Central memory CD8-positive, alpha-beta T cell (primary cell): ENCODE measurements at regions not wholly inside any gene's neighbourhood (a gene's known extent, or its start where the extent isn't known, plus 50 kb on each side); places are given as distances from the start of the nearest gene placed in this dataset.

Experiments
- ATAC-seq: fragments of 150-1000 bp; cut with Tn5 transposase; replicated peaks from 2 replicates; pipeline ENCODE4 v1.10.0; 2022; ENCODE audit warnings: mild to moderate bottlenecking, moderate FRiP score, moderate number of reproducible peaks; ENCODE audit not compliant: poor library complexity, severe bottlenecking; ENCODE audit errors: extremely low read depth
- DNase-seq, 2 donors: peaks; one replicate each; pipeline ENCODE4 v3.0.0; 2021; ENCODE audit warnings: low spot score in 2 of 2
- H3K27ac Mint-ChIP-seq: one replicate; pipeline ENCODE4 v1.8.0; 2022; ENCODE audit warnings: low read depth, mild to moderate bottlenecking, moderate library complexity, mixed read lengths
- H3K27me3 Mint-ChIP-seq: one replicate; pipeline ENCODE4 v1.8.0; 2022; ENCODE audit warnings: mixed read lengths
- H3K36me3 Mint-ChIP-seq: one replicate; pipeline ENCODE4 v1.8.0; 2022; ENCODE audit warnings: mild to moderate bottlenecking, moderate library complexity, mixed read lengths; ENCODE audit not compliant: insufficient read depth
- H3K4me1 Mint-ChIP-seq: one replicate; pipeline ENCODE4 v1.8.0; 2022; ENCODE audit warnings: mixed read lengths
- H3K4me3 Mint-ChIP-seq: one replicate; pipeline ENCODE4 v1.8.0; 2022; ENCODE audit warnings: mild to moderate bottlenecking, moderate library complexity, mixed read lengths
- H3K9me3 Mint-ChIP-seq: one replicate; pipeline ENCODE4 v1.8.0; 2022; ENCODE audit warnings: mixed read lengths

GRCh38 chr9:115276621-115277020 is 158.7 kb upstream of the TNC start:
- no peak for ATAC-seq
- Mint-ChIP-seq H3K36me3 (no peaks in the 10 kb centered on the region), H3K4me3 (no peak overlapping the region), H3K9me3 (no peaks in the 10 kb centered on the region), H3K4me1 (no peaks in the 10 kb centered on the region), H3K27ac (no peak overlapping the region), H3K27me3 (peaks cover 48% of the 10 kb centered on the region)
- no peak for DNase-seq

- no peaks in the 10 kb centered on the region for H3K4me1 Mint-ChIP-seq
- no peak overlapping the region for H3K4me3 Mint-ChIP-seq
- H3K9me3 Mint-ChIP-seq, result no peaks in the 10 kb centered on the region
- ATAC-seq (no peak), DNase-seq (no peak)
- H3K27me3 Mint-ChIP-seq, result peaks cover 54% of the 10 kb centered on the region
- H3K36me3 Mint-ChIP-seq, result no peaks in the 10 kb centered on the region
- no peak overlapping the region for H3K27ac Mint-ChIP-seq
These were observed 159.3 kb upstream of the TNC start for GRCh38 chr9:115277301-115277700.

GRCh38 chr9:115278326-115279035 is 160.5 kb upstream of the TNC start:
- Mint-ChIP-seq H3K27me3 (peaks cover 62% of the 10 kb centered on the region), H3K4me3 (no peak overlapping the region)

GRCh38 chr9:115283395-115283794 is 165.4 kb upstream of the TNC start:
- H3K4me1 Mint-ChIP-seq, result no peaks in the 10 kb centered on the region
- H3K4me3 Mint-ChIP-seq, result no peak overlapping the region
- peaks cover 30% of the 10 kb centered on the region for H3K27me3 Mint-ChIP-seq
- no peak for DNase-seq
- no peaks in the 10 kb centered on the region for H3K36me3 Mint-ChIP-seq
- H3K9me3 Mint-ChIP-seq, result no peaks in the 10 kb centered on the region
- H3K27ac Mint-ChIP-seq, result no peak overlapping the region
- no peak for ATAC-seq

More at GRCh38 chr9:115278326-115279035, 160.5 kb upstream of the TNC start:
- Mint-ChIP-seq H3K27ac (no peak overlapping the region), H3K9me3 (no peaks in the 10 kb centered on the region), H3K36me3 (no peaks in the 10 kb centered on the region), H3K4me1 (no peaks in the 10 kb centered on the region)
- ATAC-seq, result no peak
- no peak for DNase-seq

GRCh38 chr9:115285836-115286235 is 167.9 kb upstream of the TNC start:
- no peak overlapping the region for H3K4me3 Mint-ChIP-seq
- H3K36me3 Mint-ChIP-seq, result no peaks in the 10 kb centered on the region
- H3K27ac Mint-ChIP-seq, result no peak overlapping the region
- peaks cover 4% of the 10 kb centered on the region for H3K9me3 Mint-ChIP-seq
- no peak for ATAC-seq
- H3K27me3 Mint-ChIP-seq, result peaks cover 33% of the 10 kb centered on the region
- DNase-seq, result no peak
- no peaks in the 10 kb centered on the region for H3K4me1 Mint-ChIP-seq

GRCh38 chr9:115286411-115286810 is 168.5 kb upstream of the TNC start:
- peaks cover 36% of the 10 kb centered on the region for H3K27me3 Mint-ChIP-seq
- ATAC-seq, result no peak
- no peak overlapping the region for H3K4me3 Mint-ChIP-seq
- no peaks in the 10 kb centered on the region for H3K36me3 Mint-ChIP-seq
- H3K4me1 Mint-ChIP-seq, result no peaks in the 10 kb centered on the region
- no peak for DNase-seq
- no peak overlapping the region for H3K27ac Mint-ChIP-seq
- H3K9me3 Mint-ChIP-seq, result peaks cover 4% of the 10 kb centered on the region

GRCh38 chr9:115289757-115290208 is 171.8 kb upstream of the TNC start:
- H3K4me1 Mint-ChIP-seq, result no peaks in the 10 kb centered on the region
- peaks cover 4% of the 10 kb centered on the region for H3K9me3 Mint-ChIP-seq
- no peak overlapping the region for H3K27ac Mint-ChIP-seq
- no peak for ATAC-seq
- no peaks in the 10 kb centered on the region for H3K36me3 Mint-ChIP-seq
- H3K27me3 Mint-ChIP-seq, result peaks cover 23% of the 10 kb centered on the region
- no peak overlapping the region for H3K4me3 Mint-ChIP-seq
- DNase-seq, result no peak

GRCh38 chr9:115291841-115292240 is 173.9 kb upstream of the TNC start:
- ATAC-seq, result no peak
- DNase-seq, result no peak
- H3K36me3 Mint-ChIP-seq, result no peaks in the 10 kb centered on the region
- peaks cover 23% of the 10 kb centered on the region for H3K27me3 Mint-ChIP-seq
- no peak overlapping the region for H3K27ac Mint-ChIP-seq
- no peak overlapping the region for H3K4me3 Mint-ChIP-seq
- H3K9me3 Mint-ChIP-seq, result peaks cover 4% of the 10 kb centered on the region
- no peaks in the 10 kb centered on the region for H3K4me1 Mint-ChIP-seq

- Mint-ChIP-seq H3K9me3 (peaks cover 4% of the 10 kb centered on the region), H3K27ac (no peak overlapping the region), H3K4me1 (no peaks in the 10 kb centered on the region), H3K4me3 (no peak overlapping the region), H3K36me3 (no peaks in the 10 kb centered on the region), H3K27me3 (peaks cover 23% of the 10 kb centered on the region)
- ATAC-seq (no peak), DNase-seq (no peak)
These were observed 174.8 kb upstream of the TNC start for GRCh38 chr9:115292584-115293279.

- no peaks in the 10 kb centered on the region for H3K4me1 Mint-ChIP-seq
- DNase-seq, result no peak
- no peak for ATAC-seq
- no peaks in the 10 kb centered on the region for H3K36me3 Mint-ChIP-seq
- H3K27ac Mint-ChIP-seq, result no peak overlapping the region
- no peaks in the 10 kb centered on the region for H3K9me3 Mint-ChIP-seq
- peaks cover 10% of the 10 kb centered on the region for H3K27me3 Mint-ChIP-seq
- no peak overlapping the region for H3K4me3 Mint-ChIP-seq
These were observed 177.8 kb upstream of the TNC start for GRCh38 chr9:115295734-115296133.

- Mint-ChIP-seq H3K27me3 (no peaks in the 10 kb centered on the region), H3K9me3 (no peaks in the 10 kb centered on the region), H3K4me3 (no peak overlapping the region), H3K36me3 (no peaks in the 10 kb centered on the region), H3K27ac (no peak overlapping the region), H3K4me1 (no peaks in the 10 kb centered on the region)
- DNase-seq, result no peak
- ATAC-seq, result no peak
These were observed 179.0 kb upstream of the TNC start for GRCh38 chr9:115296831-115297565.

GRCh38 chr9:115300116-115300515 is 182.2 kb upstream of the TNC start:
- Mint-ChIP-seq H3K4me1 (no peaks in the 10 kb centered on the region), H3K27me3 (no peaks in the 10 kb centered on the region), H3K27ac (no peak overlapping the region), H3K9me3 (no peaks in the 10 kb centered on the region), H3K4me3 (no peak overlapping the region), H3K36me3 (no peaks in the 10 kb centered on the region)
- ATAC-seq (no peak), DNase-seq (no peak)

GRCh38 chr9:115300874-115301273 is 182.9 kb upstream of the TNC start:
- peaks cover 7% of the 10 kb centered on the region for H3K27me3 Mint-ChIP-seq
- H3K4me3 Mint-ChIP-seq, result no peak overlapping the region
- H3K36me3 Mint-ChIP-seq, result no peaks in the 10 kb centered on the region
- no peak for DNase-seq
- no peaks in the 10 kb centered on the region for H3K9me3 Mint-ChIP-seq
- ATAC-seq, result no peak
- H3K4me1 Mint-ChIP-seq, result no peaks in the 10 kb centered on the region
- H3K27ac Mint-ChIP-seq, result no peak overlapping the region
